Fibroblast of pulmonary artery (primary cell): ENCODE measurements at regions not wholly inside any gene's neighbourhood (a gene's known extent, or its start where the extent isn't known, plus 50 kb on each side); places are given as distances from the start of the nearest gene placed in this dataset.

ENCODE experiments used
- DNase-seq: peaks from one replicate; pipeline ENCODE4 v3.0.0-alpha.2; 2010; ENCODE audit warnings: low read depth
- H3K4me3 ChIP-seq: replicated peaks from 2 replicates; pipeline ENCODE4 v1.5.1; 2011; ENCODE audit warnings: low read depth, mild to moderate bottlenecking, control low read depth, low read length, moderate library complexity
- CTCF ChIP-seq: IDR thresholded peaks from 2 replicates; pipeline ENCODE4 v1.5.1; 2011; ENCODE audit warnings: mild to moderate bottlenecking, control low read depth, low read length, inconsistent platforms; ENCODE audit errors: missing control alignments

DNA sequence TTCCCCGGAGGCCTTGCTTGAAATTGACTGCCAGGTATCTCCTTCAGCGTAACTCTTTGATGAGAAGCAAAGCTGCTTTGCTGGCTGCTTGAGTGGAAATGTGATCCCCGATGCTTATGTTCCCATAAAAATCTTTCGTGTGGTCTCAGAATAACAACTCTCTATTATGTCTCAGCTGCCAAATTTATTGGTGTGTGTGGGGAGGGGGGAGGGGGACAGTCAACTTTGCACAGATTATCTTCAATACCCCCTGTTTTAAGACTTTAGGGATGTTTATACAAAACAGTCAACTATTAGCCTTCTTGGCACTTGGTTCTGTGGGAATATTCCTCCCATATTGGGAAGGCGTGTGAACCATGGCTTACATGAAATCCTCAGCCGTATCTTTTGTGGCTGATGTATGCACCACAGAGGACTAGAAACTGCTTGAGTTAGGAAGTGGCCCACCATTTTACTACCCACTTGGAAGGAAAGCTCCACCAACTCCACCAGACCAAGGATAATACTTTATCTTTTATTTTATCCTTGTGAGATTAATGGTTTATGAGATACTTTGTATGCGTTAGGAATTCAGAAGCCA lies 101.5 kb upstream of the SLC24A3 start:
- no peak for DNase-seq
- TF ChIP-seq CTCF, result no peak
- H3K4me3 ChIP-seq, result no peak overlapping the region

GRCh38 chr20:19112828-19113227 lies 99.6 kb upstream of the SLC24A3 start:
- no peak for DNase-seq
- TF ChIP-seq CTCF, result no peak
- H3K4me3 ChIP-seq, result no peak overlapping the region

DNA sequence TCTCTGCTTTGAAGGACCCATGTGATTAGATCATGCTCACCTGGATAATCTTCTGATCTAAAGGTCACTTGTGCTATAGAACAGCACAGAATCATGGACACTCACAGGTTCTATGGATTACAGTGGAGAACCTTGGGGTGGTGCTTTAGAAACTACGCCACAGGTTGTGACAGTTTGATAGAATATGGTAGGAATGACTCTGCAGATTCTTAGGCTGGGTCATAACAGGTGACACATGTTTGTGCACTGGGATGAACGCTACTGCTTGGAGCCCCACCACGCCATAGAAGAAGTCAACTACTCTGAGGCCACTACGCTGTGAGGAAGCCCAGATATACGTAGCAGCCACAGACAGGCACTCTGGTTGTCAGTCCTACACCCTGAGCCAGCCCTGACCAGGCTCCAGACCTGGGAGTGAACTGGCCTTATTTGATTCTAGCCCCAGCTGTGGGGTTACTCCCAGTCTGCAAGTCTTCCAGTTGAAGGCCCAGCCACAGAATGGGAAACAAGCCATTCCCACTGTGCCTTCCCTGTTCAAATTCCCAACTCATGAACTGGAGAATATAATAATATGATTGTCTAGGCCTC lies 99.0 kb upstream of the SLC24A3 start:
- no peak overlapping the region for H3K4me3 ChIP-seq
- TF ChIP-seq CTCF, result no peak
- no peak for DNase-seq

GRCh38 chr20:19114410-19114809 lies 98.0 kb upstream of the SLC24A3 start:
- H3K4me3 ChIP-seq, result no peak overlapping the region
- DNase-seq, result no peak
- no peak for TF ChIP-seq CTCF

- no peak for TF ChIP-seq CTCF
These were observed 96.9 kb upstream of the SLC24A3 start for GRCh38 chr20:19115581-19115980.

GRCh38 chr20:19120011-19120410 lies 92.4 kb upstream of the SLC24A3 start:
- H3K4me3 ChIP-seq, result no peak overlapping the region
- no peak for DNase-seq
- TF ChIP-seq CTCF, result no peak

More at GRCh38 chr20:19115581-19115980, 96.9 kb upstream of the SLC24A3 start:
- no peak overlapping the region for H3K4me3 ChIP-seq
- DNase-seq, result no peak

DNA sequence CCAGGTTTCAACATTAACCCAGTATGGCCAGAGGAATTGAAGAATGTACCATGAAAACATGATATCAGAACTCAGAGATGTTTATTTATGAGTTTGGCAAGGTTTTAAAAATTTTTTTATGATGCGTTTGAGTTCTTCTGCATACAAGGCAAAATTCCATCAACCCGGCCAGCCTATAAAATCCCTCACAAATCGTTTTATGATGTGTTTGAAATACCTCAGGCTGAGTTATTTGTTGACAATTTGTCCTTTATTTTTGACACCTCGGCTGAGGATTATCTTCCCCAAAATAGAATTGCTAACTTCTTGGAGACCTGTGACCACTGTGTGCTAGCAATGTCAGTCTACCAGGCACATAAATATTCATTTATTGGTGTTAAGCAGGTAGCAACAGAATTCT lies 91.9 kb upstream of the SLC24A3 start:
- no peak for DNase-seq
- TF ChIP-seq CTCF, result no peak
- H3K4me3 ChIP-seq, result no peak overlapping the region
